ENCODE measurements at regions not wholly inside any gene's neighbourhood (a gene's known extent, or its start where the extent isn't known, plus 50 kb on each side); places are given as distances from the start of the nearest gene placed in this dataset.
"Not testable (repeated sequence)": the region's sequence is repeated elsewhere in the genome, so short reads cannot be mapped to it uniquely, and the experiment has no call there.

- DNase-seq (ENCODE audit: low read depth, low spot score): not testable (repeated sequence)
Measured at GRCh38 chr2:66177128-66177796, 257.7 kb upstream of the MEIS1 start.

- DNase-seq (ENCODE audit: low read depth, low spot score): no peak
Measured at GRCh38 chr2:66174491-66174890, 260.4 kb upstream of the MEIS1 start.

GRCh38 chr2:66173645-66174044 is 261.3 kb upstream of the MEIS1 start:
- no peak for DNase-seq (ENCODE audit: low read depth, low spot score)

GRCh38 chr2:66171530-66171929 is 263.4 kb upstream of the MEIS1 start:
- no peak for DNase-seq (ENCODE audit: low read depth, low spot score)

GRCh38 chr2:66170744-66171330 is 264.1 kb upstream of the MEIS1 start:
- no peak for DNase-seq (ENCODE audit: low read depth, low spot score)

- no peak for DNase-seq (ENCODE audit: low read depth, low spot score)
Measured at GRCh38 chr2:66169076-66169475, 265.8 kb upstream of the MEIS1 start.

GRCh38 chr2:66164470-66164869 is 270.5 kb upstream of the MEIS1 start:
- DNase-seq (ENCODE audit: low read depth, low spot score): no peak

GRCh38 chr2:66156171-66156570 is 278.8 kb upstream of the MEIS1 start:
- no peak for DNase-seq (ENCODE audit: low read depth, low spot score)

GRCh38 chr2:66153941-66154340 is 281.0 kb upstream of the MEIS1 start:
- no peak for DNase-seq (ENCODE audit: low read depth, low spot score)

GRCh38 chr2:66145490-66145889 is 289.4 kb upstream of the MEIS1 start:
- no peak for DNase-seq (ENCODE audit: low read depth, low spot score)

- DNase-seq (ENCODE audit: low read depth, low spot score): not testable (repeated sequence)
Measured at GRCh38 chr2:66144324-66144723, 290.6 kb upstream of the MEIS1 start.

GRCh38 chr2:66137606-66138130 is 297.3 kb upstream of the MEIS1 start:
- DNase-seq (ENCODE audit: low read depth, low spot score): no peak

- no peak for DNase-seq (ENCODE audit: low read depth, low spot score)
Measured at GRCh38 chr2:66134138-66134701, 300.7 kb upstream of the MEIS1 start.

- DNase-seq (ENCODE audit: low read depth, low spot score): no peak
Measured at GRCh38 chr2:66127656-66128055, 307.3 kb upstream of the MEIS1 start.

- no peak for DNase-seq (ENCODE audit: low read depth, low spot score)
Measured at GRCh38 chr2:66127061-66127460, 307.9 kb upstream of the MEIS1 start.

GRCh38 chr2:66125951-66126350 is 309.0 kb upstream of the MEIS1 start:
- no peak for DNase-seq (ENCODE audit: low read depth, low spot score)

- no peak for DNase-seq (ENCODE audit: low read depth, low spot score)
Measured at GRCh38 chr2:66122516-66122915, 312.4 kb upstream of the MEIS1 start.

- DNase-seq (ENCODE audit: low read depth, low spot score): no peak
Measured at GRCh38 chr2:66121946-66122345, 313.0 kb upstream of the MEIS1 start.

- DNase-seq (ENCODE audit: low read depth, low spot score): no peak
Measured at GRCh38 chr2:66113988-66114625, 320.8 kb upstream of the MEIS1 start.

- no peak for DNase-seq (ENCODE audit: low read depth, low spot score)
Measured at GRCh38 chr2:66111706-66112105, 323.2 kb upstream of the MEIS1 start.

GRCh38 chr2:66110608-66111007 is 324.3 kb upstream of the MEIS1 start:
- no peak for DNase-seq (ENCODE audit: low read depth, low spot score)

GRCh38 chr2:66110086-66110485 is 324.8 kb upstream of the MEIS1 start:
- DNase-seq (ENCODE audit: low read depth, low spot score): no peak

GRCh38 chr2:66109419-66109818 is 325.5 kb upstream of the MEIS1 start:
- DNase-seq (ENCODE audit: low read depth, low spot score): no peak
